Neural progenitor cell (in vitro differentiated cells): ENCODE measurements at regions not wholly inside any gene's neighbourhood (a gene's known extent, or its start where the extent isn't known, plus 50 kb on each side); places are given as distances from the start of the nearest gene placed in this dataset.

Experiments used
- CTCF ChIP-seq: fragments of 200-600 bp; sonication (generic); IDR thresholded peaks from 2 replicates; pipeline ENCODE4 v1.5.1; 2017; ENCODE audit warnings: antibody characterized with exemption, mild to moderate bottlenecking
- EZH2 ChIP-seq: fragments of 200-600 bp; sonication (generic); IDR thresholded peaks from 2 replicates; pipeline ENCODE4 v1.6.1; 2017; ENCODE audit warnings: antibody characterized with exemption, mild to moderate bottlenecking, moderate library complexity
- EZH2phosphoT487 ChIP-seq: fragments of 200-600 bp; sonication (generic); IDR thresholded peaks from 2 replicates; pipeline ENCODE4 v1.6.1; 2017; ENCODE audit warnings: antibody characterized with exemption

- no peak for TF ChIP-seq CTCF
- TF ChIP-seq EZH2 = no peak
- TF ChIP-seq EZH2phosphoT487 = no peak
Measured at GRCh38 chr1:40925834-40926410, 53.6 kb upstream of the CTPS1 start.
